ENCODE measurements at regions not wholly inside any gene's neighbourhood (a gene's known extent, or its start where the extent isn't known, plus 50 kb on each side); places are given as distances from the start of the nearest gene placed in this dataset.

DNA sequence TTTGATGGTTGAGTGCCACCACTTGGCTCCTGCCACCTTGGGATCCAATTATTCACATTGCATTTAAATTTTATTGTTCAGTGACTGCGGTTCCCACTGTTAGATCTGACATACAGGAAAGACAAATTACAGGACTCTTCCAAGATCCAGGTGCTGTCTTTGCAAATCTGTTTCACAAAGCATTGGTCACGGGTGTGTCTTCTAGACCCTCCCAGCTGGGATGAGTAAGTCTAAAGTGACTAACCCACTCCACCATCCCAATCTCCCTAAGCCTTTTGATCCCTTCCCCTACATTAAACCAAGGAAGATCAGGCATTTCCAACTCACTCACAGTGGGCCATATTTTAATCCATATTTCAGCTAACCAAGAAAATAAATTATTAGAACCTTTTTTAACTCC is 1016.3 kb upstream of the CTNND2 start:
- no peak for TF ChIP-seq POLR2AphosphoS5 (IDR thresholded peaks at IDR 0.05)
- TF ChIP-seq, protein P1, sequence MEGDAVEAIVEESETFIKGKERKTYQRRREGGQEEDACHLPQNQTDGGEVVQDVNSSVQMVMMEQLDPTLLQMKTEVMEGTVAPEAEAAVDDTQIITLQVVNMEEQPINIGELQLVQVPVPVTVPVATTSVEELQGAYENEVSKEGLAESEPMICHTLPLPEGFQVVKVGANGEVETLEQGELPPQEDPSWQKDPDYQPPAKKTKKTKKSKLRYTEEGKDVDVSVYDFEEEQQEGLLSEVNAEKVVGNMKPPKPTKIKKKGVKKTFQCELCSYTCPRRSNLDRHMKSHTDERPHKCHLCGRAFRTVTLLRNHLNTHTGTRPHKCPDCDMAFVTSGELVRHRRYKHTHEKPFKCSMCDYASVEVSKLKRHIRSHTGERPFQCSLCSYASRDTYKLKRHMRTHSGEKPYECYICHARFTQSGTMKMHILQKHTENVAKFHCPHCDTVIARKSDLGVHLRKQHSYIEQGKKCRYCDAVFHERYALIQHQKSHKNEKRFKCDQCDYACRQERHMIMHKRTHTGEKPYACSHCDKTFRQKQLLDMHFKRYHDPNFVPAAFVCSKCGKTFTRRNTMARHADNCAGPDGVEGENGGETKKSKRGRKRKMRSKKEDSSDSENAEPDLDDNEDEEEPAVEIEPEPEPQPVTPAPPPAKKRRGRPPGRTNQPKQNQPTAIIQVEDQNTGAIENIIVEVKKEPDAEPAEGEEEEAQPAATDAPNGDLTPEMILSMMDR (IDR thresholded peaks at IDR 0.05): no peak

Data from upper lobe of left lung (tissue), 4 donors.